ENCODE measurements at regions not wholly inside any gene's neighbourhood (a gene's known extent, or its start where the extent isn't known, plus 50 kb on each side); places are given as distances from the start of the nearest gene placed in this dataset.

DNA sequence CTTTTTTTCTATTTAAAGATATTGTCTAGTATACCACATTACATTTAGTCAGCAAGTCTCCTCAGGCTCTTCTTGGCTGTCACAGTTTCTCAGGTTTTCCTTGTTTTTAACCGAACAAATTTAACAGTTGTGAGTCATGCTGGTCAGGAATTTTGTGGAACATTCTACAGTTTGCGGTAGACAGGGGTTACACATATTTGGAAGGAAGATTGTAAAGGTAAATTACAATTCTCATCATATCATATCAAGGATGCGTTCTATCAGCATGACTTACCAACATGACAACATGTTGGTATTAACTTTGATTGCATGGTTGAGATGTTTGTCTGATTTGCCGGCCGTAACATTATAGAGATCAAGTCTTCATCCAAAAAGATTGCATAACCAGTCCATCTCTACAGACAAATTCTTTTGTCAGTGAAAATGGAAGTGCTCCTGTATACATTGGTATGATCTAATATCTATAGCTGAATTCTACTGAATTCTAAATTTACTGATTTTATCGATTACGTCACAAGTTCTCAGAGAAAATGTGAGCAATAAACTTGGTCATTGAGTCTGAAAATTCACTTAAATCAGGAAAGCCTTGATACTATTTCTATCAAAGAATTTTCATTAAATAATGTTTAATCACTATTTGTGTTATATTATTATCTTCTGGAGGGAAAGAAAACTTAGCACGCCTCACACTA is 664.4 kb upstream of the SLC8A1 start:
- no peak overlapping the region for H2AFZ ChIP-seq (ENCODE audit: low read depth)
- no peak overlapping the region for H3K4me2 ChIP-seq
- H3K79me2 ChIP-seq (ENCODE audit: insufficient read depth, low read depth), result no peaks in the 10 kb centered on the region
- no peak overlapping the region for H3K4me3 ChIP-seq (IDR thresholded peaks at IDR 0.05; ENCODE audit: insufficient read depth, low read depth, low read length)
- H3K27ac ChIP-seq, result no peak overlapping the region
- no peaks in the 10 kb centered on the region for H3K36me3 ChIP-seq (ENCODE audit: insufficient read depth)
- TF ChIP-seq, protein P1, sequence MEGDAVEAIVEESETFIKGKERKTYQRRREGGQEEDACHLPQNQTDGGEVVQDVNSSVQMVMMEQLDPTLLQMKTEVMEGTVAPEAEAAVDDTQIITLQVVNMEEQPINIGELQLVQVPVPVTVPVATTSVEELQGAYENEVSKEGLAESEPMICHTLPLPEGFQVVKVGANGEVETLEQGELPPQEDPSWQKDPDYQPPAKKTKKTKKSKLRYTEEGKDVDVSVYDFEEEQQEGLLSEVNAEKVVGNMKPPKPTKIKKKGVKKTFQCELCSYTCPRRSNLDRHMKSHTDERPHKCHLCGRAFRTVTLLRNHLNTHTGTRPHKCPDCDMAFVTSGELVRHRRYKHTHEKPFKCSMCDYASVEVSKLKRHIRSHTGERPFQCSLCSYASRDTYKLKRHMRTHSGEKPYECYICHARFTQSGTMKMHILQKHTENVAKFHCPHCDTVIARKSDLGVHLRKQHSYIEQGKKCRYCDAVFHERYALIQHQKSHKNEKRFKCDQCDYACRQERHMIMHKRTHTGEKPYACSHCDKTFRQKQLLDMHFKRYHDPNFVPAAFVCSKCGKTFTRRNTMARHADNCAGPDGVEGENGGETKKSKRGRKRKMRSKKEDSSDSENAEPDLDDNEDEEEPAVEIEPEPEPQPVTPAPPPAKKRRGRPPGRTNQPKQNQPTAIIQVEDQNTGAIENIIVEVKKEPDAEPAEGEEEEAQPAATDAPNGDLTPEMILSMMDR (conservative IDR thresholded peaks at IDR 0.05; ENCODE audit: low read depth, low read length), result no peak
- no peaks in the 10 kb centered on the region for H3K27me3 ChIP-seq (ENCODE audit: insufficient read depth, low read depth)
- no peaks in the 10 kb centered on the region for H3K4me1 ChIP-seq (ENCODE audit: low read depth, poor library complexity, severe bottlenecking)
- H3K9ac ChIP-seq, result no peak overlapping the region
- H4K20me1 ChIP-seq (ENCODE audit: insufficient read depth), result no peaks in the 10 kb centered on the region

DNA sequence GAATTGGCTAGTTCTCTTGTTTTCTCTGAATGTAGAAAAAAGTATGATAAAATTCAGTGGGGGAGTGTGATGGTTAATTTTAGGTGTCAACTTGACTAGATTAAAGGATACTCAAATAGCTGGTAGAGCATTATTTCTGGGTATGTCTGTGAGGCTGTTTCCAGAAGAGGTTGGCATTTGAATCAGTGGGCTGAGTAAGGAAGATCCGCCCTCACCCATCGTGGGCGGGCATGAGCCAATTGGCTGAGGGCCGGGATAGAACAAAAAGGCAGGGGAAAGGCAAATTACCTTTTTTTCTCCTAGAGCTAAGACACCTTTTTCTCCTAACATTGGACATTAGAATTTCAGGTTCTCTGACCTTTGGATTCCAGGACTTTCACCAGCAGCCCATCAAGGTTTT is 667.6 kb upstream of the SLC8A1 start:
- Histone ChIP-seq H3K36me3 (ENCODE audit: insufficient read depth) (no peaks in the 10 kb centered on the region), H3K27me3 (ENCODE audit: insufficient read depth, low read depth) (no peaks in the 10 kb centered on the region), H4K20me1 (ENCODE audit: insufficient read depth) (no peaks in the 10 kb centered on the region), H3K4me2 (no peak overlapping the region), H3K27ac (no peak overlapping the region), H3K4me1 (ENCODE audit: low read depth, poor library complexity, severe bottlenecking) (no peaks in the 10 kb centered on the region), H3K9ac (no peak overlapping the region), H3K79me2 (ENCODE audit: insufficient read depth, low read depth) (no peaks in the 10 kb centered on the region), H3K4me3 (IDR thresholded peaks at IDR 0.05; ENCODE audit: insufficient read depth, low read depth, low read length) (no peak overlapping the region), H2AFZ (ENCODE audit: low read depth) (no peak overlapping the region)
- TF ChIP-seq, protein P1 (conservative IDR thresholded peaks at IDR 0.05; ENCODE audit: low read depth, low read length), result no peak

DNA sequence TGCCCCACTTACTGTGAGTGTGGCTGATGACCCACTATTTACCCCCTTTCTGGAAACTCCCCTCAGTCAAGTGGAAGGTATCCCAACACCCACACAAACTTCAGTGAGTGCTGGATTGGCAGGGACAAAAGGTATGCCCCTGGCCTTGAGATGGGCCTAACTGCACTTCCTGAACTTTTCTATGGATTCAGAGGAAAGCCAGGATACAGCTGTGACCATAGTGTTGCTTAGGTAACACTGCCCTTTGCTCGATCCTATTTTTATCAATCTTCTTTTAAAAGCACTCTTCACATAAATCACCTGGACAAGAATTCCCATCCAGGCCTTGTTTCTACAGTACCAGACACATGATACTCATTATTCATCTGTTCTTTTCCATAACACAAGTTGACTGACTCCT is 671.5 kb upstream of the SLC8A1 start:
- Histone ChIP-seq H3K27ac (no peak overlapping the region), H3K27me3 (ENCODE audit: insufficient read depth, low read depth) (no peaks in the 10 kb centered on the region), H3K79me2 (ENCODE audit: insufficient read depth, low read depth) (no peaks in the 10 kb centered on the region), H3K4me1 (ENCODE audit: low read depth, poor library complexity, severe bottlenecking) (no peaks in the 10 kb centered on the region), H3K36me3 (ENCODE audit: insufficient read depth) (no peaks in the 10 kb centered on the region), H3K9ac (no peak overlapping the region), H3K4me3 (IDR thresholded peaks at IDR 0.05; ENCODE audit: insufficient read depth, low read depth, low read length) (no peak overlapping the region), H2AFZ (ENCODE audit: low read depth) (no peak overlapping the region), H4K20me1 (ENCODE audit: insufficient read depth) (no peaks in the 10 kb centered on the region), H3K4me2 (no peak overlapping the region)
- TF ChIP-seq, protein P1 (conservative IDR thresholded peaks at IDR 0.05; ENCODE audit: low read depth, low read length), result no peak

DNA sequence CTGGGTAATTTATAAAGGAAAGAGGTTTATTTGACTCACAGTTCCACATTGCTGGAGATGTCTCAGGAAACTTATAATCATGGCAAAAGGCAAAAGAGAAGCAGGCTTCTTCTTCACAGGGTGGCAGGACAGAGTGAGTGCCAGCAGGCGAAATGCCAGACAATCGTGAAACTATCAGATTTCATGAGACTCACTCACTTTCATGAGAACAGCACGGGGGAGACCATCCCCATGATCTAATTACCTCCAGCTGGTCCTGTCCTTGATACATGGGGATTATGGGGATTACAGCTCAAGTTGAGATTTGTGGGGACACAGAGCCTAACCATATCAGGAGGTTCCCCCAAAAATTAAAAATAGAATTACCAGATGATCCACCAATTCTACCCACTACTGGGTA is 675.5 kb upstream of the SLC8A1 start:
- Histone ChIP-seq H3K27ac (no peak overlapping the region), H2AFZ (ENCODE audit: low read depth) (no peak overlapping the region), H3K9ac (no peak overlapping the region), H3K27me3 (ENCODE audit: insufficient read depth, low read depth) (no peaks in the 10 kb centered on the region), H3K79me2 (ENCODE audit: insufficient read depth, low read depth) (no peaks in the 10 kb centered on the region), H3K36me3 (ENCODE audit: insufficient read depth) (no peaks in the 10 kb centered on the region), H3K4me1 (ENCODE audit: low read depth, poor library complexity, severe bottlenecking) (no peaks in the 10 kb centered on the region), H3K4me2 (no peak overlapping the region), H4K20me1 (ENCODE audit: insufficient read depth) (no peaks in the 10 kb centered on the region), H3K4me3 (IDR thresholded peaks at IDR 0.05; ENCODE audit: insufficient read depth, low read depth, low read length) (no peak overlapping the region)
- TF ChIP-seq, protein P1 (conservative IDR thresholded peaks at IDR 0.05; ENCODE audit: low read depth, low read length), result no peak
